Stomach (tissue), 4 donors: ENCODE measurements at regions not wholly inside any gene's neighbourhood (a gene's known extent, or its start where the extent isn't known, plus 50 kb on each side); places are given as distances from the start of the nearest gene placed in this dataset.

Experiments
- CTCF ChIP-seq, 7 experiments: fragments of 450-650 bp in 4 of 7; fragments of 200-600 bp in 3 of 7; sonication (generic) in 3 of 7; IDR thresholded peaks; one replicate each; pipeline ENCODE4 v1.5.1; 2016 to 2019; ENCODE audit warnings: antibody characterized with exemption in 7 of 7, control low read depth in 2 of 7, mild to moderate bottlenecking in 1 of 7
- EP300 ChIP-seq: sonication (generic); formaldehyde crosslinking; IDR thresholded peaks from one replicate; pipeline ENCODE4 v1.6.1; 2017; ENCODE audit warnings: antibody characterized with exemption
- POLR2AphosphoS5 ChIP-seq, 3 donors: sonication (generic); formaldehyde crosslinking; IDR thresholded peaks; one replicate each; pipeline ENCODE4 v1.6.1; 2016; ENCODE audit warnings: antibody characterized with exemption in 3 of 3

- TF ChIP-seq POLR2AphosphoS5 (IDR thresholded peaks at IDR 0.05), result no peak
- TF ChIP-seq CTCF (IDR thresholded peaks at IDR 0.05), result no peak
- TF ChIP-seq EP300, result no peak
Observed at GRCh38 chr10:128934492-128934891, 532.5 kb upstream of the MGMT start.
